IMR-90 (cell line): ENCODE measurements at regions not wholly inside any gene's neighbourhood (a gene's known extent, or its start where the extent isn't known, plus 50 kb on each side); places are given as distances from the start of the nearest gene placed in this dataset.

Experiments
- ATAC-seq: fragments of 200-7000 bp; cut with Tn5 transposase; 2 replicates; pipeline ENCODE4 v1.9.1; 2020; ENCODE audit warnings: low read depth, mild to moderate bottlenecking, moderate library complexity
- BruUV-seq: library from RNA; stranded (reverse); fragments of 400-500 nt; replicated peaks from 2 replicates; lab custom pipeline; 2021; lab: Mats Ljungman, UMichigan
- CTCF ChIA-PET: fragments of 300-600 bp; formaldehyde crosslinking; extraction: SDS; loops from one replicate; lab custom pipeline; 2021; ENCODE audit warnings: antibody characterized with exemption; lab: Yijun Ruan, JAX
- POLR2A ChIA-PET: fragments of 300-600 bp; sonication (Branson Sonifier 250); formaldehyde crosslinking; loops from one replicate; lab custom pipeline; 2022; ENCODE audit warnings: antibody characterized with exemption; ENCODE audit not compliant: unreplicated experiment; lab: Charles Lee
- DNase-seq: peaks from one replicate; pipeline ENCODE4 v3.0.0; 2013
- H2AFZ ChIP-seq: replicated peaks from 2 replicates; pipeline ENCODE3; 2013; ENCODE audit warnings: low read length, mild to moderate bottlenecking; ENCODE audit not compliant: poor library complexity
- H2AK5ac ChIP-seq: 2 replicates; pipeline ENCODE4 v1.6.1; 2013; ENCODE audit warnings: low read depth, low read length, inconsistent platforms
- H2AK9ac ChIP-seq: replicated peaks from 2 replicates; pipeline ENCODE3; 2013; ENCODE audit warnings: mild to moderate bottlenecking, low read depth, low read length, moderate library complexity; ENCODE audit not compliant: poor library complexity
- H2BK120ac ChIP-seq: 2 replicates; pipeline ENCODE4 v1.6.1; 2013; ENCODE audit warnings: low read depth, low read length, inconsistent platforms
- H2BK15ac ChIP-seq: 3 replicates; pipeline ENCODE4 v1.6.1; 2013; ENCODE audit warnings: low read depth, low read length, inconsistent platforms
- H2BK20ac ChIP-seq: 2 replicates; pipeline ENCODE4 v1.6.1; 2013; ENCODE audit warnings: low read depth, mild to moderate bottlenecking, inconsistent platforms, low read length, moderate library complexity
- H2BK5ac ChIP-seq: 2 replicates; pipeline ENCODE4 v1.6.1; 2013; ENCODE audit warnings: mild to moderate bottlenecking, low read depth, low read length, inconsistent platforms; ENCODE audit not compliant: poor library complexity, severe bottlenecking
- H3K14ac ChIP-seq: replicated peaks from 2 replicates; pipeline ENCODE4 v1.6.1; 2013; ENCODE audit warnings: low read depth, low read length, inconsistent platforms
- H3K18ac ChIP-seq: 2 replicates; pipeline ENCODE4 v1.6.1; 2013; ENCODE audit warnings: low read depth, low read length, control low read depth
- H3K23ac ChIP-seq: 2 replicates; pipeline ENCODE4 v1.6.1; 2013; ENCODE audit warnings: low read depth, low read length, inconsistent platforms
- H3K27ac ChIP-seq: 2 replicates; pipeline ENCODE4 v1.5.1; 2013; ENCODE audit warnings: mild to moderate bottlenecking, control low read depth, low read length; ENCODE audit not compliant: insufficient read depth
- H3K27me3 ChIP-seq: 2 replicates; pipeline ENCODE4 v1.6.1; 2013; ENCODE audit warnings: low read length; ENCODE audit not compliant: control insufficient read depth, insufficient read depth
- H3K36me3 ChIP-seq: 2 replicates; pipeline ENCODE4 v1.6.1; 2013; ENCODE audit warnings: low read length, mixed read lengths; ENCODE audit not compliant: control insufficient read depth, insufficient read depth
- H3K4ac ChIP-seq: 2 replicates; pipeline ENCODE4 v1.6.1; 2013; ENCODE audit warnings: low read depth, low read length, inconsistent platforms
- H3K4me1 ChIP-seq: 2 replicates; pipeline ENCODE4 v1.6.1; 2013; ENCODE audit warnings: low read length, mixed read lengths; ENCODE audit not compliant: control insufficient read depth, insufficient read depth
- H3K4me2 ChIP-seq: 2 replicates; pipeline ENCODE4 v1.6.1; 2013; ENCODE audit warnings: low read depth, mild to moderate bottlenecking, control low read depth, low read length, moderate library complexity
- H3K4me3 ChIP-seq: 2 replicates; pipeline ENCODE4 v1.5.1; 2013; ENCODE audit warnings: low read depth, mild to moderate bottlenecking, control low read depth, low read length, moderate library complexity; ENCODE audit not compliant: insufficient read depth
- H3K56ac ChIP-seq: 2 replicates; pipeline ENCODE4 v1.6.1; 2013; ENCODE audit warnings: low read length, inconsistent platforms; ENCODE audit not compliant: insufficient read depth; ENCODE audit errors: extremely low read depth
- H3K79me1 ChIP-seq, 2 experiments: 2 replicates each; pipeline ENCODE4 v1.6.1; 2013; ENCODE audit warnings: low read length in 2 of 2, inconsistent platforms in 1 of 2, low read depth in 1 of 2
- H3K9ac ChIP-seq: 2 replicates; pipeline ENCODE4 v1.6.1; 2013; ENCODE audit warnings: low read depth, low read length, control low read depth
- H3K9me1 ChIP-seq: 2 replicates; pipeline ENCODE4 v1.6.1; 2013; ENCODE audit warnings: low read length, inconsistent platforms; ENCODE audit not compliant: insufficient read depth
- H3K9me3 ChIP-seq: 2 replicates; pipeline ENCODE4 v1.6.1; 2013; ENCODE audit warnings: low read length; ENCODE audit not compliant: control insufficient read depth, insufficient read depth
- H4K20me1 ChIP-seq: 2 replicates; pipeline ENCODE4 v1.6.1; 2013; ENCODE audit warnings: low read length, inconsistent platforms; ENCODE audit not compliant: insufficient read depth
- H4K5ac ChIP-seq: 2 replicates; pipeline ENCODE4 v1.6.1; 2013; ENCODE audit warnings: mild to moderate bottlenecking, low read depth, low read length, control low read depth
- H4K8ac ChIP-seq, 2 experiments: 2 replicates each; pipeline ENCODE4 v1.6.1; 2013; ENCODE audit warnings: low read depth in 2 of 2, low read length in 2 of 2, control low read depth in 1 of 2, inconsistent platforms in 1 of 2
- H4K91ac ChIP-seq: 2 replicates; pipeline ENCODE4 v1.6.1; 2013; ENCODE audit warnings: low read depth, low read length, inconsistent platforms; ENCODE audit not compliant: insufficient read depth
- BHLHE40 ChIP-seq: fragments of 150-350 bp; IDR thresholded peaks from 2 replicates; pipeline ENCODE4 v1.6.1; 2016; ENCODE audit warnings: mild to moderate bottlenecking, low read depth, low read length
- CEBPB ChIP-seq: IDR thresholded peaks from 2 replicates; pipeline ENCODE4 v1.6.1; 2012; ENCODE audit warnings: low read depth, low read length, improper control_type of control experiment
- CHD1 ChIP-seq: IDR thresholded peaks from 2 replicates; pipeline ENCODE4 v1.6.1; 2012; ENCODE audit warnings: low read depth, low read length, improper control_type of control experiment
- FOS ChIP-seq: fragments of 150-350 bp; IDR thresholded peaks from 2 replicates; pipeline ENCODE4 v1.6.1; 2016; ENCODE audit warnings: low read depth, low read length
- MAFK ChIP-seq: IDR thresholded peaks from 2 replicates; pipeline ENCODE4 v1.6.1; 2012; ENCODE audit warnings: low read depth, low read length, improper control_type of control experiment
- MAZ ChIP-seq: IDR thresholded peaks from 2 replicates; pipeline ENCODE4 v1.6.1; 2012; ENCODE audit warnings: low read depth, mild to moderate bottlenecking, low read length, improper control_type of control experiment, moderate library complexity, borderline replicate concordance
- MXI1 ChIP-seq: IDR thresholded peaks from 2 replicates; pipeline ENCODE4 v1.6.1; 2012; ENCODE audit warnings: low read depth, mild to moderate bottlenecking, low read length, moderate library complexity, borderline replicate concordance
- NFE2L2 ChIP-seq: fragments of 150-350 bp; IDR thresholded peaks from 2 replicates; pipeline ENCODE4 v1.6.1; 2016; ENCODE audit warnings: low read depth, mild to moderate bottlenecking, low read length
- POLR2A ChIP-seq: IDR thresholded peaks from 2 replicates; pipeline ENCODE4 v1.6.1; 2012; ENCODE audit warnings: mild to moderate bottlenecking, low read depth, low read length
- RAD21 ChIP-seq: IDR thresholded peaks from 2 replicates; pipeline ENCODE4 v1.6.1; 2012; ENCODE audit warnings: low read length, improper control_type of control experiment
- RCOR1 ChIP-seq: IDR thresholded peaks from 2 replicates; pipeline ENCODE4 v1.6.1; 2012; ENCODE audit warnings: mild to moderate bottlenecking, low read length, improper control_type of control experiment; ENCODE audit not compliant: insufficient replicate concordance
- RFX5 ChIP-seq: IDR thresholded peaks from 2 replicates; pipeline ENCODE4 v1.8.0; 2012; ENCODE audit warnings: low read depth, mild to moderate bottlenecking, low read length, moderate library complexity
- SMC3 ChIP-seq: fragments of 150-350 bp; IDR thresholded peaks from 2 replicates; pipeline ENCODE4 v1.6.1; 2016; ENCODE audit warnings: low read depth, mild to moderate bottlenecking, antibody characterized with exemption, low read length, moderate library complexity
- WGBS, 2 experiments: methylation state at CpG; one replicate each; pipeline versions ENCODE4 v1.1.5 to v1.1.7; 2013; ENCODE audit warnings: missing lambda C conversion rate in 2 of 2; ENCODE audit not compliant: insufficient read length in 1 of 2; ENCODE audit errors: extremely low coverage in 2 of 2; 5-methylcytosine and 5-hydroxymethylcytosine counted together
- dilution Hi-C: fragments of 300-500 bp; cut with HindIII; formaldehyde crosslinking; loops from one replicate; pipeline ENCODE4 v1.14.3; 2018; ENCODE audit warnings: low sequenced_read_pairs; ENCODE audit not compliant: unreplicated experiment
- in situ Hi-C: fragments of 300-500 bp; cut with MboI; formaldehyde crosslinking; loops from 3 replicates; pipeline ENCODE4 v1.14.3; 2019; ENCODE audit warnings: low sequenced_read_pairs, inconsistent platforms, mixed read lengths
- intact Hi-C: fragments of 100-400 bp; cut with micrococcal nuclease; formaldehyde crosslinking; loops from 2 replicates; pipeline ENCODE4 v1.10.0; 2022
- TF ChIP-seq, protein P1 (sequence below): fragments of 150-350 bp; IDR thresholded peaks from 2 replicates; pipeline ENCODE4 v1.6.1; 2017; ENCODE audit warnings: mild to moderate bottlenecking, antibody characterized with exemption, low read length, low read depth
- TF ChIP-seq, protein P2 (sequence below): fragments of 150-350 bp; IDR thresholded peaks from 2 replicates; pipeline ENCODE4 v1.6.1; 2016; ENCODE audit warnings: low read depth, mild to moderate bottlenecking, low read length, moderate library complexity, borderline replicate concordance
- TF ChIP-seq, protein P3 (sequence below): conservative IDR thresholded peaks from 2 replicates; pipeline ENCODE4 v1.5.1; 2012; ENCODE audit warnings: mild to moderate bottlenecking, low read depth, low read length, improper control_type of control experiment

- TF ChIP-seq SMC3, result no peak
- TF ChIP-seq NFE2L2, result no peak
- TF ChIP-seq RCOR1, result no peak
- TF ChIP-seq POLR2A, result no peak
- TF ChIP-seq, protein P1, sequence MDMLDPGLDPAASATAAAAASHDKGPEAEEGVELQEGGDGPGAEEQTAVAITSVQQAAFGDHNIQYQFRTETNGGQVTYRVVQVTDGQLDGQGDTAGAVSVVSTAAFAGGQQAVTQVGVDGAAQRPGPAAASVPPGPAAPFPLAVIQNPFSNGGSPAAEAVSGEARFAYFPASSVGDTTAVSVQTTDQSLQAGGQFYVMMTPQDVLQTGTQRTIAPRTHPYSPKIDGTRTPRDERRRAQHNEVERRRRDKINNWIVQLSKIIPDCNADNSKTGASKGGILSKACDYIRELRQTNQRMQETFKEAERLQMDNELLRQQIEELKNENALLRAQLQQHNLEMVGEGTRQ, result no peak
- TF ChIP-seq, protein P2, sequence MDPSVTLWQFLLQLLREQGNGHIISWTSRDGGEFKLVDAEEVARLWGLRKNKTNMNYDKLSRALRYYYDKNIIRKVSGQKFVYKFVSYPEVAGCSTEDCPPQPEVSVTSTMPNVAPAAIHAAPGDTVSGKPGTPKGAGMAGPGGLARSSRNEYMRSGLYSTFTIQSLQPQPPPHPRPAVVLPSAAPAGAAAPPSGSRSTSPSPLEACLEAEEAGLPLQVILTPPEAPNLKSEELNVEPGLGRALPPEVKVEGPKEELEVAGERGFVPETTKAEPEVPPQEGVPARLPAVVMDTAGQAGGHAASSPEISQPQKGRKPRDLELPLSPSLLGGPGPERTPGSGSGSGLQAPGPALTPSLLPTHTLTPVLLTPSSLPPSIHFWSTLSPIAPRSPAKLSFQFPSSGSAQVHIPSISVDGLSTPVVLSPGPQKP, result no peak
- TF ChIP-seq RFX5, result no peak
- no peak for TF ChIP-seq RAD21
- TF ChIP-seq FOS, result no peak
- no peak for TF ChIP-seq MAZ
- TF ChIP-seq CEBPB, result no peak
- TF ChIP-seq, protein P3, sequence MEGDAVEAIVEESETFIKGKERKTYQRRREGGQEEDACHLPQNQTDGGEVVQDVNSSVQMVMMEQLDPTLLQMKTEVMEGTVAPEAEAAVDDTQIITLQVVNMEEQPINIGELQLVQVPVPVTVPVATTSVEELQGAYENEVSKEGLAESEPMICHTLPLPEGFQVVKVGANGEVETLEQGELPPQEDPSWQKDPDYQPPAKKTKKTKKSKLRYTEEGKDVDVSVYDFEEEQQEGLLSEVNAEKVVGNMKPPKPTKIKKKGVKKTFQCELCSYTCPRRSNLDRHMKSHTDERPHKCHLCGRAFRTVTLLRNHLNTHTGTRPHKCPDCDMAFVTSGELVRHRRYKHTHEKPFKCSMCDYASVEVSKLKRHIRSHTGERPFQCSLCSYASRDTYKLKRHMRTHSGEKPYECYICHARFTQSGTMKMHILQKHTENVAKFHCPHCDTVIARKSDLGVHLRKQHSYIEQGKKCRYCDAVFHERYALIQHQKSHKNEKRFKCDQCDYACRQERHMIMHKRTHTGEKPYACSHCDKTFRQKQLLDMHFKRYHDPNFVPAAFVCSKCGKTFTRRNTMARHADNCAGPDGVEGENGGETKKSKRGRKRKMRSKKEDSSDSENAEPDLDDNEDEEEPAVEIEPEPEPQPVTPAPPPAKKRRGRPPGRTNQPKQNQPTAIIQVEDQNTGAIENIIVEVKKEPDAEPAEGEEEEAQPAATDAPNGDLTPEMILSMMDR, result no peak
- TF ChIP-seq BHLHE40, result no peak
- no peak for TF ChIP-seq CHD1
- TF ChIP-seq MAFK, result no peak
- TF ChIP-seq MXI1, result no peak
- Histone ChIP-seq H2BK20ac (no peak overlapping the region), H2BK120ac (no peak overlapping the region), H2BK15ac (no peak overlapping the region), H3K27me3 (peaks cover 3% of the 10 kb centered on the region), H4K5ac (no peak overlapping the region), H3K4me1 (no peaks in the 10 kb centered on the region), H4K8ac (no peak overlapping the region), H3K36me3 (no peaks in the 10 kb centered on the region), H3K79me1 (no peaks in the 10 kb centered on the region), H3K4ac (no peak overlapping the region), H3K27ac (no peak overlapping the region), H4K20me1 (no peaks in the 10 kb centered on the region), H3K56ac (no peak overlapping the region), H3K9me3 (no peaks in the 10 kb centered on the region), H2AK5ac (no peak overlapping the region), H4K91ac (no peak overlapping the region), H3K14ac (no peak overlapping the region), H2BK5ac (no peak overlapping the region), H3K4me2 (no peak overlapping the region), H3K9me1 (no peaks in the 10 kb centered on the region), H3K4me3 (no peak overlapping the region), H3K9ac (no peak overlapping the region), H2AK9ac (no peak overlapping the region), H3K18ac (no peak overlapping the region), H2AFZ (no peak overlapping the region), H3K23ac (no peak overlapping the region)
- no peak for ATAC-seq
- POLR2A ChIA-PET, result no interaction called here
- no CpG with 5 or more reads among the region's 4 CpGs for WGBS, 2 experiments
- CTCF ChIA-PET, result no interaction called here
- no peak for DNase-seq
- in situ Hi-C loops, result no loop called here
- no TSS peak for BruUV-seq
- intact Hi-C loops, result no loop called here
- dilution Hi-C loops, result no loop called here
These were observed 74.1 kb upstream of the CCL21 start for GRCh38 chr9:34783951-34784487.
